HG02885 (cell line): ENCODE measurements at regions not wholly inside any gene's neighbourhood (a gene's known extent, or its start where the extent isn't known, plus 50 kb on each side); places are given as distances from the start of the nearest gene placed in this dataset.

Source experiments
- ATAC-seq: cut with Tn5 transposase; IDR thresholded peaks from one replicate; pipeline ENCODE4 v1.9.1; 2021; ENCODE audit warnings: mild to moderate bottlenecking; ENCODE audit not compliant: unreplicated experiment, poor library complexity

DNA sequence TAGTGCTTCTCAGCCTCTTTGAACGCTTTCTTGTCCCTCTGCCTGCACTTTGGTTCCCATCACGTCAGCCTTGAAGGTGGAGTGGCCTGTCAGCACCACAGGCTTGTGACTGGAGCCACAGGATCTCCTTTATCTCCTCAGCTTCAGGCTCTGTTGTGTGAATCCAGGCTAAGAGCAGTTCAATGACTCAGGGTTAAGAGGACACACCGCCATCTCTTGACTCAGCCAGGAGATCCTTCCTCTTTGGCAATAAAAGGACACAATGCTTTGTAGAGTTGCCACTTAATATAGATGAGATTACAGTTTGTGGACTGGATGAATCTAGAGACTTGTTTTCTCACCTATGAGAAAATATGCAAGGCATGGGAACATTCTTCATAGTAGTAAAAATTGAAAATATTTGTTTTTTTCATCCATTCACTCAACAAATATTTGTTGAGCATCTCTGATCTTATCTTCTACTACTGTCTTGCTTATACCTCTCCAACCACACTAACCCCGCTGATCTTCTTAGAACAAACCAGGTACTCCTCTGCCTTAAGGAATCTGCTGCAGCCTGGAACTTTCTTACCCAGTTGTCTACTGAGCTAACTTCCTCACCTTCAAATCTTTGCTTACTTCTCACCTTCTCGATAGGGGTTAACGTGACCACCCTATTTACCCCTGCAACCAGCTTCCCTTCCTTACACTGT, 62.3 kb downstream of the UCHL1 start:
- ATAC-seq = no peak

DNA sequence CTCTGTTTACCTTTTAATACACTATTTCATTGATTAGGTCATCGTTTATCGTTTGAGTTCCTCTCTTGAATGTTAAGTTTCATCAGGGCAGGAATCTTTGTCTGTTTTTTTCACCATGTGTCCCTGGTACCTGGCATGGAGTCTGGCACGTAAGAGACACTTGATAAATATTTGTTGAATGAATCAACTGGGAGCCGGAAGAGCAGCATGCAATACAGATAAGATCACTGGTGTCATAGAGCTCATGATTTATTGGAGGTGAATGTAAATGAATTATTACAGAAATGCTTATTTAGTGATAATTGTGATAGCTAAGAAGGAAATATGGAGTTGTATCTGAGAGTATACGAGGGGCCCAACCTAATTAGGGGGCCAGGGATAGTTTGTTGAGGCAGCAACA, 62.8 kb downstream of the UCHL1 start:
- ATAC-seq = no peak

DNA sequence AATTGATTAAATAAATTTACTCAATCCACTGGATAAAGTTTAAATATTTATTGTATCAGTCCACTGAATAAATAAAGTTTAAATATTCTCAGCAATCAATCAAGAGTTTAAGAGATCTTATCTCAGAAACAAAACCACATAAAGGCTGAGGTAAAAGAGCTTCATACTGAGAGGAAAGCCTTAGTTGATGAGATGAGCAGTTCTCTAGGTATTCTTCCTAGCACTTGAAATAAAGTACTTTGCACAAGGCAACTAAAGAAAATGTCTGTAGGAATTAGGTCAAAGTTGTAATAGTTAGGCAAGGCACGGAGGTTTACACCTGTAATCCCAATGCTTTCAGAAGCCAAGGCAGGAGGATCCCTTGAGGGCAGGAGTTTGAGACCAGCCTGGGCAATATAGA, 63.5 kb downstream of the UCHL1 start:
- ATAC-seq = no peak

DNA sequence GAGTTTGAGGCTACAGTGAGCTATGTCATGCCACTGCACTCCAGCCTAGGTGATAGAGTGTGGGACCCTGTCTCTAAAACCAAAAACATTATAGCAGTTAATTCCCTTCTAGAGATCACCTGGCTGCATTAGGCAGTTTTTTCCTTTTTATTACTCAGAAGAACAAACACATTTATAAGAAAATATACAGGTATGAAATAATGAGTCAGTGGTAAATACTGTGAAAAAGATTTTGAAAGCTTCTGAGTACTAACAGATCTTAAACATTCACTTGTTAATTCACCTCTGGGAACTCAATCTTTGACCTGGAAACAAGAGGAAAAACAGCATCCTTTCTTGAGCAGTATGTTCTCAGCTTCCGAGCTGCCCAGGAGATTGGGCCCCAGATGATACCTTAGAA, 64.1 kb downstream of the UCHL1 start:
- no peak for ATAC-seq

DNA sequence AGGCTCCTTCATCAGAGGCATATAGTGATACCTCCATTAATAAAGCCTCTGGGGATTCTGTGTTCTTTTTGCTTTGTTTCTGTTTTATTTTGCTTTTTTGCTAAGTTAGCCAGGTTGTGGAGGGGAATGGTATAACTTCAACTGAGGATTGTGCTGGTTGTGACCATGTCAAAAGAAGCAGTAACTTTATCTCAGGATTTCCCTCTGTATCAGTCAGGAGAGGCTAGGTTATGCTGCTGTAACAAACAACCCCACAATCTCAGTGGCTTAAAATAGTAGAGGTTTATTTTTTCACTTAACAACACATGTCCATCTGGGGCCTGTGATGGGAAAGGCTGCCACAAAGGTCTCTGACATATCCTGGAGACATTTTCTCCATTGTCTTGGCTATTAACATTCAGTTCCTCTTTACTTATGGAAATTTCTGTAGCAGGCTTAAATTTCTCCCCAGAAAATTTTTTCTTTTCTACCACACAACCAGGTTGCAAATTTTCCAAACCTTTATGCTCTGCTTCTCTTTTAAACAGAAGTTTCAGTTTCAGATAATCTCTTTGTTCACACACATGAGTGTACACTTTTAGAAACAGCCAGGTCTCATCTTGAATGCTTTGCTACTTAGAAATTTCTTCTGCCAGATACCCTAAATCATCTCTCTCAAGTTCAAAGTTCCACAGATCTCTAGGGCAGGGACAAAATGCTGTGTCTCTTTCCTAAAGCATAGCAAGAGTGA, 64.7 kb downstream of the UCHL1 start:
- ATAC-seq = no peak

DNA sequence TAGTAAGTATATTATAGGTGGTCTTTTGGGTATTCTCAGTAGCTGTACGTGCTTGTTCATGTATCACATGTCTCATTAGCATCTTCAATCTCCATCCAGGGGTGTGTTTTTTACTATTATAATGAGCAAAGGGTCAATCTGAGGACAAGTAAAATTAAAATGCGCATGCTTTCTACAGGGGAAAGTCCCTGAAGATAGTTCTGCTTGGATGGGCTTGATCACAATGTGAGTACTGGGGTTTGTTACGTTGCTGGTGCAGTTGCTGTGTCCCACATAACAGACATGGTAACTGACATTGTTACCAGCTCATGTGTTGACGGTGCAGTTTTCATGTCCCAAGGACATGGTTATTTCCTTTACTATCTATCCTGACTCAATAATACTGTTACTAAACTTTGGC, 65.9 kb downstream of the UCHL1 start:
- ATAC-seq = no peak

DNA sequence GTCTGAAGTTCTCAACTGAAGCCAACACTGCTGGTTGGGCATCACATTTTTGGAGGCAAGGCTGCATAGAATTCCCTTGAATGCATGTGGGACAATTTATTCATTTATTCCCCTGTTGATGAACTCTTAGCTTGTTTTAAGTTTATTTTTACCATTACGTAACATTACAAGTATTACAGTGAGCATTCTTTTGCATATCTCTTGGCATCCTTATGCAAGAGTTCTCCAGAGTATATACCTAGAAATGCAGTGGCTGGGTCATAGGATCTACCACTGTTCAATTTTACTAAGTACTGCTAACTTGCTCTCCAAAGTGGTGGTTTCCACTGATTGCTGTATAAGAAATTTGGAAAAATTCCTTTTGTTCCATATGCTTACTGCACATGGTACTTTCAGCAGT, 66.5 kb downstream of the UCHL1 start:
- ATAC-seq = no peak

DNA sequence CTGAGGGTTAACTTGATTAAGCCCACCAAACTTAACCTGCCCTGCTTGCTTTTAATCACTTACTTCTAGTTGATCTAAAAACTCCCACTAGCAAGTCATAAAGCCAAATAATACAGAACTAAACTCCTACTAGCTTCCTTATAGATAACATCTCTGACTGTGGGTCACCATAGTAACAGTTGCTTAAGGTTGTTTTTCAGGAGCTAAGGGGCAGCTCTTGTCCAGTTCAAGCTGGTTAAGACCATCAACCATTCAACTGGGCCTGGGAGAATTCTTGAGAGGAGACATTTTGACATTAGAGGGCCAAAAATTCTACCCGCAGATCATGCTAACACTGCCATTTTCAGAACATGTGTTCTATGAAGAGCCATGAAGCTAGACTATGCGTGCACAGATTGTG, 67.0 kb downstream of the UCHL1 start:
- no peak for ATAC-seq

DNA sequence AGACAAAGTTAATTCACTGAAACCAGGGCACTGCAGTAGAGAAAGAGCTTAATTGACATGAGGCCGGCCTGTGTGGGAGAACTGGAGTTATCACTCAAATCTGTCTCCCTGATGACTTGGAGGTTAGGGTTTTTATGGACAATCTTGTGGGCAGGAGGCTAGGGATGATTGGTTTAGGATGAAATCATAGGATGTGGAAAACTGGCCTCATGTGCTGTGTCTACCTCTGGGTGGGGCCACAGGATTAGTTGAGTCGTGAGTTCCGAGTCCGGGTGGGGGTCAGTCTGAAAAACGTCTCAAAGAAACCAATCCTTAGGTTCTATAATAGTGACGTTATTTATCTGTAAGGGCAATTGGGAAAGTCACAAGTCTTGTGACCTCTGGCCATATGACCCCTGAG, 68.1 kb downstream of the UCHL1 start:
- no peak for ATAC-seq

DNA sequence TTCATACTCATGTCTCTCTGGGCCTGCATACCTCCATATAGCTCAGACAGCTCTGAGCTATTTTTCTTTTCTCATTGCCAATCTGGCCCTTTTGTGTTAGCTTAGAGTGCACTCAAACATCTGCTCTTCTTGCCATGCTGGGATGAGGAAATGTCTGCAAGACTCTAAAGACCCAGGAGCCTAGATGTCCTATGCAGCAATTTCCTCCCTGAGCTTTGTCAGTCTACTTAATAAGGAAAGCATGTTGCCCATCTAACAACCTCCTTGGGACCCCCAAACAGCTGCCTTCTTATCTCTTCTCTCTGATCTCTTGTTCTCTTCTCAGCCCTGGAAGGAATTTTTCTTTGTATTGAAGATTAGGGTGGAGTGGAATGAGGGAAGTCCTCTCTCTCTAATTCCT, 69.2 kb downstream of the UCHL1 start:
- ATAC-seq = no peak

DNA sequence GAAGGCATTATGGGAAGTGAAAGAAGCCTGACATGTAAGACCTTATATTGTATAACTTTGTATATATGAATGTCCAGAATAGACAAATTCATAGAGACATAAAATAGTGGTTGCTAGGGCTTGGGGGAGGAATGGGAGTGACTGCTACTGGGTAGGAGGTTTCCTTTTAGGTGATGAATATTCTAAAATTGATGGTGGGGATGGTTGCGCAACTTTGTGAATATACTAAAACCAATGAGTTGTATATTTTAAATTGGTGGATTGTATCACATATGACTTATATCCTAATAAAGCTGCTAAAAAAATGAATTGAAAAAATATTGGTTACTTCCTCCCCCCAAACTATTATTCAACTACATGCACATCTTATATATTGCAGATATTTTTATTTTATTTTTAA, 70.0 kb downstream of the UCHL1 start:
- no peak for ATAC-seq

DNA sequence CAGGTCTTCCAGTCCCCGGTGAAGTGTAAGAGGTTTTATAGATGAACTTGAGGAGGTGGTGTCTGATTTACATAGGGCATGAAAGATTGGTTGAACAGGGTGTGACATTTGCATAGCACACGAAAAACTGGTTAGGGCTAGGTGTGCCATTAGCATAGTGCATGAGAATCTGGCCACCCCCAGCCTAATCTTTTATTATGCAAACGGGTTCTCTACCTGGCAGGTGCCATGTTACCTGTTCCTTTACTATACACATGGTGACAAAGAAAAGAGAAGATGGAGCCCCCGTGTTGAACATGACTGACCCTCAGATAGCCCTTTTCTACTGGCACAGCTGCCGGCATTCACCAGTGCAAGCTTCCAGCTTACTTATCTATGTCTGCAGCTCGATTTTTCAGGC, 71.0 kb downstream of the UCHL1 start:
- no peak for ATAC-seq

DNA sequence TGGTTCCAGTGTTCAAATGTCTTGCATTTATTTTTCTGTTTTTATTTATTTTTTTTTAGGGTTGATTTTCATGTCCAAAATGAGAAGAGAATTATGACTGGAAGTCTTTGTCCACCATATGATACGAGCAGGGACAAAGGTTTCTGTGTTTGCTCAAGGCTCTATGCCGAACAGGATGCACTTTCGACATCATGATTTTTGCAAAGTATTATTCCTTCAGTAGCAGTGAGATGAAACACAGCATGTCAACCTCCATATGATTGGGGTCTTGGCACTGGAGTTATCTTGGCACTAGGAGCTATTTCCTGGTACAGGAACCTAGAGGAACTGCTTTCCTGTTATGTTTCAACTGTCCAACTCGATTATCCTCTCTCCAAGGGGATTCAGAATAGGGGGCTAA, 72.6 kb downstream of the UCHL1 start:
- ATAC-seq = no peak

DNA sequence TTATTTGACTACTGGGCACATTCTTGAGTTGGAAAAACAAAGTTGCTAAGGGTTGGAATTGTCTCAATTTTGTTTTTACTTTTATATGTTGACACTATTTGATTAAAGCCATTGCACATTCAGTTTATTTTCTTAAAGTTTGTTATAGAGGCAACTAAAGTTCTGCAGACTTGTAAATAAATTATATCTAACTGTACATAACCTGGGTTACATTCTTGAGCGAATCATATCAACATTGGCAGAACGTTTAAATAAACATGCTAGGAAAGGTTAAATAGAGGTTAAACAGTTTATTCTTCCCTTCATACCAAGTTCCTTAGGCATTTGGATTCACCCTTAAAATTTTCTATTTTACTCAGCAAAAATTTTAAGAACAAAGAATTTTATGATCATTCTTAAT, 74.5 kb downstream of the UCHL1 start:
- ATAC-seq = no peak

DNA sequence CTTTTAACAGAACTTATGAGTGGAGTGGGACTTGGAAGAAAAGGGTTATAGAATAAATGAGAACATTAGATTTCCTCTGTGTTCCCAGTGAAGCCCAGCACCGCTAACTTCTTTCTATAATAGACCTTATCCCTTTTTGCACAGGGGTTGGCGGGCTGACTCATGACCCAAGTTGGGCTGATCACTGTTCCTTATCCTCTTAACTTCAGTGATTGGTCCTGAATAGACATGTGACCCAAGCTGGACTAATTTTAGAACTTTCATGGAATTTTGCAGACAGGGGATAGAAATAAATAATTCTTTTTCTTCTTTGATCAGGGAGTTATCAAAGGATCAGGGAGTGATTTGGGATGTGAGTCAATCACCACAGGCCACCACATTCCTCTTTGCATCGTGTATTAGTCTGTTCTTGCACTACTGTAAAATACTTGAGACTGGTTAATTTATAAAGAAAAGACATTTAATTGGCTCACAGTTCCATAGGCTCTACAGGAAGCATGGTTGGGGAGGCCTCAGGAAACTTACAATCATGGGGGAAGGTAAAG, 75.9 kb downstream of the UCHL1 start:
- no peak for ATAC-seq

DNA sequence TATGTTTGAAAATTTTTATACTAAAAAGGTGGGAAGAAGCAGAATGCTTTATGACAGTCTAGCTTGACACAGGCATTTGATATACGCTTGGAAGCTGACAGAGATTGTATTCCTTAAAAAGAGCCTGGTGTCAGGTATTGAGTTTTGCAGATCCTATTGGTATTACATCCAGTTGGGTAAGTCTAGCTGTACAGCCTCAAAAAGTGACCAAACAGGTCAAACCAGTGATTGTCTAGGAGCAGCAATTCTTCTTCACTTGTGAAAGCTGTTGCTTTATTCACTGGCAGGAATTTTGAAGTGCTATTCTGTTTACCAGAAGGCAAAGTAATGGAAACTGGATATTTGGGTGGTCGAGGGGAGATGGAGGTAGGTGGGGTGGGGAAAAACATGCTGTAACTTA, 77.5 kb downstream of the UCHL1 start:
- no peak for ATAC-seq

DNA sequence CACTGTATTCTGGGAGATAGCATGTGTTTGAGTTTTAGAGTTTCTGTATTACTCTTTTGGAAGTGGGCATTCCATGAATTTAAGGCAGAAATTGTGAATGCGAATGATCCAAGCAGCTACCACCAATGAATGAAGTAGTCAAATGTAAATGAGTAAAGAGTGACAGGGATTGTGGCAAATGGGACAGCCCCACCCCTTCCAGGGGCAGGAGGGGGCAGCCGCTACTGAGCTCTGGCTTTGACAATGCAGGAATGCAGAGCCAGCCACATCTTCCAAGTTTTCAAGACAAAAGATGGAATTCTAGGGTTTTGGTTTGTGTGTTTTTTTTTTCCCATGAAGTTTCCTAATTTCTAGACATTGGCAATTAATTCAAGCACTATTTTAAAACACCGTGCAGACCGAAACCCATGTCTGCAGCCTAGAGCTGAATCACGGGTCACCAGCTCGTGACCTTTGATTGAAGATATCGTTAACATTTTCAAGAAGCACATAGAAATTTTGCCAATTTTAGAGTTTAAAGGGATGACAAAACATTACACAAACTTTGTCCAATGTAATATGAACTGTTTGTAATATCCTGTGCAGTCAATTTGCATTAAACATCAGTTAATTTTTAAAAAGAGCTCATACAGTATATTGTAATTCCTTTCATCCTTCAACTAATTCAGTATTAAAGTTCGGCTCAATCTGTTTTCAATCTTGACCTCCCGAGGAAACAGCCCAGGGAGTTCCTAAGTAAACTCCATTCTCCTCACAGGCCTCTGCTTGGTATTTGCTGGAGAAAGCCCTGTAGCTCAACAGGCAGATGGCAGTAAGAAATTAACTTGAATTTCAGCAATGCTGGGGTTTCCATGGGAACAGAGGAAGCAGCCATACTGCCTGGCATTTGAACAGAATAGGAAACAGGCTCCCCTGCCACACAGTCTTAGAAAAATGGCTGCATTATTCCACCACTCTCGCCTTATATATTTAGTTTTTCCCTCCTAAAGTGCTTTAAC, 83.4 kb downstream of the UCHL1 start:
- no peak for ATAC-seq

DNA sequence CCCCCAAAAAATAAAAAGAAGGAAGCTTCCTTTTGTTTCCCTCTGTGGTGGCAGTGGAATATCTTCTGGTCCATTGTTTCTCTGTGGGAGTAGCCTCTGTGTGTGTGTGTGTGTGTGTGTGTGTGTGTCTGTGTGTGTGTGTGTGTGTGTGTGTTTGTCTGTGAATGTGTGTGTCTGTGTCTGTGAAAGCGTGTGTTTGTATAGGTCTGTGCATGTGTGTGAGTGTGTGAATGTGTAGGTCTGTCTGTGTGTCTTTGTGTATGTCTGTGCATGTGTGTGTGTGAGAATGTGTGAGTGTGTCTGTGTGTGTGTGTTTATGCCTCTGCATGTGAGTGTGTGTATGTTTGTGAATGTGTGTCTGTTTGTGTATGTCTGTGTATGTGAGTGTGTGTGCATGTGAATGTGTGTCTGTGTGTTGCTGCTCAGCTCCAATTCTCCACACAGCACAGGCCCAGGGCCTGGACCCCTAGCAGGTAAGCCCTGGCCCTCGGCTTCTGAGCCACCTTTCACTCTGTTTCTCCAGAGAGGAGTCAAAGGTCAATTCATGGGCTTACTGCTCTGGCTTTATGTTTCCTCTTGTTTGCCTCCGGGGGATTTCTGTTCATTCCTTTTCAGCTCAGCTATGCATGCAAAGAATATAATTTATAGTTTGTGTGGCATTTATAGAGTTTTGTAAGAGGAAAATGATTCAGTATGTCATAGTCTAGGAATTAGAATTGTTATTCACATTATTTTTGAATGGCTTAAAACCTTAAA, 89.8 kb downstream of the UCHL1 start:
- no peak for ATAC-seq

DNA sequence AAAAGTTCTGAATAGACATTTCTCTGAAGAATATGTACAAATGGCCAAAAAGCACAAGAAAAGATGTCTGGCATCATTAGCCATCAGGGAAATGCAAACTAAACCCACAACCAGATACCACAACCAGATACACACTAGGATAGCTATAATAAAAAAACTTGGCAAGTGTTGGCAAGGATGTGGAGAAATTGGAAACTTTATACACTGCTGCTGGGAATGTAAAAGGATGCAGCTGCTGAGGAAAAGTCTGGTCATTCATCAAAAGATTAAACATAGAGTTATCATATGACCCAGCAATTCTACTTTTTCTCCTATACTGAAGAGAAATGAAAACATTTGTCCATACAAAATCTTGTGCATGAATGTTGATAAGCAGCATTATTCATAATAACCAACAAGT, 92.3 kb downstream of the UCHL1 start:
- ATAC-seq = no peak
